ENCODE measurements at regions not wholly inside any gene's neighbourhood (a gene's known extent, or its start where the extent isn't known, plus 50 kb on each side); places are given as distances from the start of the nearest gene placed in this dataset.
"Not testable (repeated sequence)": the region's sequence is repeated elsewhere in the genome, so short reads cannot be mapped to it uniquely, and the experiment has no call there.

DNA sequence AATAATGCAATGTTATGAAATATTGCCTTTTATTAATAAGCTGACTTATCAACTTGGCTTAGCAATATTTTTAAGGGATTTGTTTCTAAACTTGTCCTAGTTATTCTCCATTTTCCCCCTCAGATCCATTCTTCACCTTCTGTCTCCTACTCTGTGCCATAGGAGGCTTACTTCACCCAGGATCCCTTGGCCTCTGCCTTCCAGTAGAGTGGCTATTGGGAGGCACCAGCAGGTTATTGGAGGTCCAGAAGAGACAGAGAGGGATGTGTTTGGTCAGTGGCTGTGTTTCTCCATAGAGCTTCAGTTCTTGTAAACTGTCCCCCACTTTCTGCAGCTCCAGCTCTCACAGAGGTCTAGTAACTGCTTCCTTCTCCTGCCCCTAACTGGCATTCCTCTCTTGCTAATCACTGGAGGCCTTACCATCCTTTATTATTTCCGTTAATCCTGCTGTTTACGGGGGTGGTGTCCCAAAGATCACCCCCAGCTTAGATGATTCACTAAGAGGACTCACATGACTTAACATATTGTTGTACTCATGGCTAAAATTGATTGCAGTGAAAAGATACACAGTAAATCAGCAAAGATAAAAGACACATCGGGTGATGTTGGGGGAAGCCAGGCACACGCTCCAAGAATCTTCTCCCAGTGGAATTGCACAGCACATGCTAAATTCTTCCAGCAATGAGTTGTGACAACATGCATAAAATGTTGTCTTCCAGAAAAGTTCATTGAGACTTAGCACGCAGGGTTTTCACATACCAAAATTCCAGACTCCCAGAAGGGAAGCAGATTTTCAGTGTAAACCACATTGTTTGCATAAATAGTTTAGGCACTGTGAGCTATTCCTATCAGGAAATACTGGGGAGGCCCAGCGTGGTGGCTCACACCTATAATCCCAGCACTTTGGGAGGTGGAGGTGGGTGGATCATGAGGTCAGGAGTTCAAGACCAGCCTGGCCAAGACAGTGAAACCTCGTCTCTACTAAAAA lies 67.5 kb downstream of the RPL22L1 start:
- Mint-ChIP-seq H3K4me1 (ENCODE audit: low read depth) (no peaks in the 10 kb centered on the region), H3K4me3 (no peak overlapping the region), H3K9me3 (no peaks in the 10 kb centered on the region), H3K27me3 (ENCODE audit: low read depth) (peaks cover 25% of the 10 kb centered on the region), H3K36me3 (ENCODE audit: low read depth) (no peaks in the 10 kb centered on the region), H3K27ac (no peak overlapping the region)
- no peak for DNase-seq
- intact Hi-C loops (cut with micrococcal nuclease): no loop called here
- CTCF ChIA-PET: interaction anchor here (0.6 to 2.3 kb wide), 3 partner anchors 9 to 388 kb away, joined by 3 to 13 read pairs (median 3); no protein-coding TSS in a partner anchor

GRCh38 chr3:170801597-170801996 lies 68.4 kb downstream of the RPL22L1 start:
- Mint-ChIP-seq H3K27me3 (ENCODE audit: low read depth) (peaks cover 25% of the 10 kb centered on the region), H3K9me3 (no peaks in the 10 kb centered on the region), H3K4me3 (no peak overlapping the region), H3K4me1 (ENCODE audit: low read depth) (no peaks in the 10 kb centered on the region), H3K27ac (no peak overlapping the region), H3K36me3 (ENCODE audit: low read depth) (no peaks in the 10 kb centered on the region)
- CTCF ChIA-PET: interaction anchor here (0.6 to 2.3 kb wide), 3 partner anchors 10 to 14 kb away, joined by 3 to 13 read pairs (median 4); no protein-coding TSS in a partner anchor
- intact Hi-C loops (cut with micrococcal nuclease): no loop called here
- DNase-seq: no peak

GRCh38 chr3:170800275-170800674 lies 69.7 kb downstream of the RPL22L1 start:
- DNase-seq; H3K4me3 Mint-ChIP-seq; H3K27ac Mint-ChIP-seq; H3K9me3 Mint-ChIP-seq; H3K36me3 Mint-ChIP-seq (ENCODE audit: low read depth); H3K4me1 Mint-ChIP-seq (ENCODE audit: low read depth); intact Hi-C loops (cut with micrococcal nuclease): not testable (repeated sequence)
- CTCF ChIA-PET: interaction anchor here (0.6 to 1.5 kb wide), 3 partner anchors 9 to 386 kb away, joined by 4 read pairs; no protein-coding TSS in a partner anchor
- peaks cover 25% of the 10 kb centered on the region for H3K27me3 Mint-ChIP-seq (ENCODE audit: low read depth)

DNA sequence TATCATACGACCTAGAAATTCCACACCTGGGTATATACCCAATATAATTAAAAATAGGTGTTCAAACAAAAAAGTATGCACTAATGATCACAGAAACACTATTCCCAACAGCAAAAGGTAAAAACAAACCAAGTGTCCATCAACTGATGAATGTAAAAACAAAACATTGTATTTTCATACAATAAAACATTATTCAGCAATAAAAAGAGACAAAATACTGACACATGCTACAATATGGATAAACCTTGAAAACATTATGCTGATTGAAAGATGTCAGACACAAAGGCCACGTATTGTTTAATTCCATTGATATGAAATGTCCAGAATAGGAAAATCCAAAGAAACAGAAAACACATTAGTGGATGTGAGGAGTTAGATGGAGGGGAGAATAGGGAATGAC lies 71.0 kb downstream of the RPL22L1 start:
- CTCF ChIA-PET: interaction anchor here (1.2 to 1.5 kb wide), 2 partner anchors 10 to 385 kb away, joined by 4 read pairs; no protein-coding TSS in a partner anchor
- Mint-ChIP-seq H3K27me3 (ENCODE audit: low read depth) (peaks cover 19% of the 10 kb centered on the region), H3K9me3 (no peaks in the 10 kb centered on the region), H3K27ac (no peak overlapping the region), H3K4me1 (ENCODE audit: low read depth) (no peaks in the 10 kb centered on the region), H3K4me3 (no peak overlapping the region), H3K36me3 (ENCODE audit: low read depth) (no peaks in the 10 kb centered on the region)
- intact Hi-C loops (cut with micrococcal nuclease): no loop called here
- DNase-seq: no peak

DNA sequence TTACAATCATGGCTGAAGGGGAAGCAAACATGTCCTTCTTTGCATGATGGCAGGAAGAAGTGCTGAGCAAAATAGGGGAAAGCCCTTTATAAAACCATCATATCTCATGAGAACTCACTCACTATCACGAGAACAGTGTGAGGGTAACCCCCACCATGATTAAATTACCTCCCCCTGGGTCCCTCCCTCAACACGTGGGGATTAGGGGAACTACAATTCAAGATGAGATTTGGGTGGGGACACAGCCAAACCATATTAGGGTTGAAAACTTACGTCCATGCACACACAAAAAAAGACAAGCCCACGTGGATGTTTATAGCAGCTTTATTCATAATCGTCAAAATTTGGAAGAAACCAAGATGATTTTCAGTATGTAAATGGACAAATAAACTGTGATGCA lies 72.3 kb downstream of the RPL22L1 start:
- Mint-ChIP-seq H3K27ac (no peak overlapping the region), H3K4me1 (ENCODE audit: low read depth) (no peaks in the 10 kb centered on the region), H3K27me3 (ENCODE audit: low read depth) (peaks cover 12% of the 10 kb centered on the region), H3K9me3 (no peaks in the 10 kb centered on the region), H3K36me3 (ENCODE audit: low read depth) (no peaks in the 10 kb centered on the region), H3K4me3 (no peak overlapping the region)
- no peak for DNase-seq
- CTCF ChIA-PET: no interaction called here
- intact Hi-C loops (cut with micrococcal nuclease): no loop called here

- no peaks in the 10 kb centered on the region for H3K27me3 Mint-ChIP-seq (ENCODE audit: low read depth)
These were observed 77.5 kb downstream of the RPL22L1 start for GRCh38 chr3:170792471-170792870.

GRCh38 chr3:170790647-170791046 lies 79.3 kb downstream of the RPL22L1 start:
- Mint-ChIP-seq H3K9me3 (no peaks in the 10 kb centered on the region), H3K4me1 (ENCODE audit: low read depth) (no peaks in the 10 kb centered on the region), H3K27ac (no peak overlapping the region), H3K36me3 (ENCODE audit: low read depth) (no peaks in the 10 kb centered on the region), H3K27me3 (ENCODE audit: low read depth) (no peaks in the 10 kb centered on the region), H3K4me3 (no peak overlapping the region)
- intact Hi-C loops (cut with micrococcal nuclease): no loop called here
- CTCF ChIA-PET: interaction anchor here (1.4 kb wide), 1 partner anchor 21 kb away, joined by 4 read pairs; no protein-coding TSS in a partner anchor
- DNase-seq: no peak

More at GRCh38 chr3:170792471-170792870, 77.5 kb downstream of the RPL22L1 start:
- Mint-ChIP-seq H3K36me3 (ENCODE audit: low read depth) (no peaks in the 10 kb centered on the region), H3K4me3 (no peak overlapping the region), H3K27ac (no peak overlapping the region), H3K9me3 (no peaks in the 10 kb centered on the region), H3K4me1 (ENCODE audit: low read depth) (no peaks in the 10 kb centered on the region)
- intact Hi-C loops (cut with micrococcal nuclease): no loop called here
- CTCF ChIA-PET: no interaction called here
- no peak for DNase-seq

DNA sequence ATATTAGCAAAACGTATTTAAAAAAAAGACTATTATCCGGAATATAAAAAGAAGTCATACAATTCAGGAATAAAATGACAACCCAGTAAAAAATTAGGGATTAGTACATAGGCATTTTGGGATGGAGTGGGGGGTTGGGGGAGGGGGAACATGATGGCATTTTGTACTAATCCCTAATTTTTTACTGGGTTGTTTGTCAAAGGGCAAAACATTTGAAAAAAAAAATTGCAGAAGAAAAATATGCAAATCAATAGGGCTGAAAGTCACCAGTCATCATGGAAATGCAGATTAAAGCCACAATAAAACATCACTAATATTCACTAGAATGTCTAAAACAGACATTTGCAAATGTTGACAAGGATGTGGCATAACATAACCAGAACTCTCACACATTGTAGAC lies 82.5 kb downstream of the RPL22L1 start:
- Mint-ChIP-seq H3K27me3 (ENCODE audit: low read depth) (peaks cover 18% of the 10 kb centered on the region), H3K36me3 (ENCODE audit: low read depth) (no peaks in the 10 kb centered on the region), H3K9me3 (no peaks in the 10 kb centered on the region), H3K4me3 (no peak overlapping the region), H3K27ac (no peak overlapping the region), H3K4me1 (ENCODE audit: low read depth) (no peaks in the 10 kb centered on the region)
- intact Hi-C loops (cut with micrococcal nuclease): no loop called here
- no peak for DNase-seq
- CTCF ChIA-PET: no interaction called here

DNA sequence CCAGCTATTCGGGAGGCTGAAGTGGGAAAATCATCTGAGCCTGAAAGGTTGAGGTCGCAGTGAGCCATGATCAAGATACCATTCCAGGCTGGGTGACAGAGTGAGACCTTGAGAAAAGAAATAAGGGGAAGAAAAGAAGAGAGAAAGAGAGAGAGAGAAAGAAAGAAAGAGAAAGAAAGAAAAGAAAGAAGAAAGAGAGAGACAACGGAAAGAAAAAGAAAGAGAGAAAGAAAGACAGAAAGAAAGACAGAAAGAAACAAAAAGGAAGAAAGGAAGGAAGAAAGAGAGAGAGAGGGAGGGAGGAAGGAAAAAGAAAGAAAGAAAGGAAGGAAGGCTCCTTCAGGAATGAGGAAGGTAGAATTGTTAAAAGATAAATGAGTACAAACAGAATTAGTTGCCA lies 84.5 kb downstream of the RPL22L1 start:
- DNase-seq: no peak
- CTCF ChIA-PET: no interaction called here
- H3K36me3 Mint-ChIP-seq (ENCODE audit: low read depth): no peaks in the 10 kb centered on the region
- no peak overlapping the region for H3K4me3 Mint-ChIP-seq
- no peak overlapping the region for H3K27ac Mint-ChIP-seq
- H3K27me3 Mint-ChIP-seq (ENCODE audit: low read depth): peaks cover 24% of the 10 kb centered on the region
- no peaks in the 10 kb centered on the region for H3K4me1 Mint-ChIP-seq (ENCODE audit: low read depth)
- no peaks in the 10 kb centered on the region for H3K9me3 Mint-ChIP-seq
- intact Hi-C loops (cut with micrococcal nuclease): no loop called here

DNA sequence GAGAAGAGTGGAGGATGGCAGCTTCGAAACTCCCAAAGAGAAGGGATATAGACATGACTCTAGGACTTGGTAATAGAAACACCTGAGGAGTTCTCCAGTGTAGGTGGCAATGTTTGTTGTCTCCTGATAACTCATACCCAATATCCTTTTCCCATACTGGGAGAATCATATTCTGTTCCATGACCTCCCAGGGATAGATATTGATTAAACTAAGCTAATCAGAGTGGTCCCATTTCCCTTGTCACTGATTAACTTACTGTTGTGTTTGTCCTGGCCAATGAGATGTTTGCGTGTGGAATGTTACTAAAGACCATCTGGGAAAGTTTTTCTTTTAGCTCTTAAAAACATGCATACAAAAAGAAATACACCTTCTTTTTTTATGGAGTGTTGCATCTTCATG lies 85.6 kb downstream of the RPL22L1 start:
- CTCF ChIA-PET: interaction anchor here (1.4 kb wide), 1 partner anchor 27 kb away, joined by 5 read pairs; no protein-coding TSS in a partner anchor
- intact Hi-C loops (cut with micrococcal nuclease): no loop called here
- Mint-ChIP-seq H3K9me3 (no peaks in the 10 kb centered on the region), H3K27ac (no peak overlapping the region), H3K27me3 (ENCODE audit: low read depth) (peaks cover 24% of the 10 kb centered on the region), H3K4me3 (no peak overlapping the region), H3K36me3 (ENCODE audit: low read depth) (no peaks in the 10 kb centered on the region), H3K4me1 (ENCODE audit: low read depth) (no peaks in the 10 kb centered on the region)
- no peak for DNase-seq

- Mint-ChIP-seq H3K36me3 (ENCODE audit: low read depth) (no peaks in the 10 kb centered on the region), H3K4me3 (no peak overlapping the region), H3K27me3 (ENCODE audit: low read depth) (peaks cover 29% of the 10 kb centered on the region), H3K9me3 (no peaks in the 10 kb centered on the region), H3K27ac (no peak overlapping the region), H3K4me1 (ENCODE audit: low read depth) (no peaks in the 10 kb centered on the region)
- intact Hi-C loops (cut with micrococcal nuclease): no loop called here
- DNase-seq: no peak
- CTCF ChIA-PET: interaction anchor here (0.6 to 0.9 kb wide), 2 partner anchors 28 to 1698 kb away, joined by 3 read pairs; no protein-coding TSS in a partner anchor
These were observed 89.0 kb downstream of the RPL22L1 start for GRCh38 chr3:170780955-170781354.

DNA sequence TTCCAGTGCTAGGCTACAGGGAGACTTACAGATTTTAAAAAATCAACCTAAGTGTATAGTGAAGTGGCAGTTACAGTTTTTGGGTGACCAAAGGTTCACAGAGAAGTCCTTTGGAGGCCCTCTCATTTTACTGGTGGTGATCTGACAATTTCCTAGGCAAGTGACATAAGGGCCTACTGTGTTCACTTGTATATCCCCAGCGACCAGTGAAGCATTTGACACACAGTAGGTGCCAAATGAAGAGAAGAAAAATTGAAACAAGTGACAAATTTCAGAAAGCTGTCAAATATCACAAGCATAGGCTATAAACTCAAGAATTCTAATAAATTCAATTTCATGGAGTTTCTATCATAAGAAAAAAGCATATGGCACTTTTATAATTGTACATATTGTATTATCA lies 89.5 kb downstream of the RPL22L1 start:
- no peak for DNase-seq
- H3K27me3 Mint-ChIP-seq (ENCODE audit: low read depth): peaks cover 29% of the 10 kb centered on the region
- CTCF ChIA-PET: interaction anchor here (0.9 kb wide), 1 partner anchor 27 kb away, joined by 3 read pairs; no protein-coding TSS in a partner anchor
- no peaks in the 10 kb centered on the region for H3K36me3 Mint-ChIP-seq (ENCODE audit: low read depth)
- no peak overlapping the region for H3K27ac Mint-ChIP-seq
- no peaks in the 10 kb centered on the region for H3K9me3 Mint-ChIP-seq
- H3K4me3 Mint-ChIP-seq: no peak overlapping the region
- H3K4me1 Mint-ChIP-seq (ENCODE audit: low read depth): no peaks in the 10 kb centered on the region
- intact Hi-C loops (cut with micrococcal nuclease): no loop called here

Data from activated naive CD4-positive, alpha-beta T cell treated with anti-CD3 and anti-CD28 coated beads for 36 hours (primary cell).